GM18502 (cell line): ENCODE measurements at regions not wholly inside any gene's neighbourhood (a gene's known extent, or its start where the extent isn't known, plus 50 kb on each side); places are given as distances from the start of the nearest gene placed in this dataset.
"Not testable (repeated sequence)": the region's sequence is repeated elsewhere in the genome, so short reads cannot be mapped to it uniquely, and the experiment has no call there.

Experiments
- ATAC-seq: cut with Tn5 transposase; IDR thresholded peaks from one replicate; pipeline ENCODE4 v1.9.1; 2021; ENCODE audit warnings: mild to moderate bottlenecking; ENCODE audit not compliant: unreplicated experiment, poor library complexity

GRCh38 chr20:48049641-48050040, 264.4 kb upstream of the SULF2 start:
- ATAC-seq, result no peak

GRCh38 chr20:48049171-48049570, 263.9 kb upstream of the SULF2 start:
- no peak for ATAC-seq

GRCh38 chr20:48047447-48047846, 262.2 kb upstream of the SULF2 start:
- no peak for ATAC-seq

- no peak for ATAC-seq
Measured at GRCh38 chr20:48042628-48043027, 257.3 kb upstream of the SULF2 start.

- no peak for ATAC-seq
Measured at GRCh38 chr20:48041078-48041780, 255.9 kb upstream of the SULF2 start.

GRCh38 chr20:48040491-48040890, 255.2 kb upstream of the SULF2 start:
- no peak for ATAC-seq

GRCh38 chr20:48040051-48040450, 254.8 kb upstream of the SULF2 start:
- no peak for ATAC-seq

GRCh38 chr20:48039514-48039913, 254.2 kb upstream of the SULF2 start:
- ATAC-seq, result no peak

- no peak for ATAC-seq
Measured at GRCh38 chr20:48038713-48039112, 253.4 kb upstream of the SULF2 start.

- ATAC-seq, result not testable (repeated sequence)
Measured at GRCh38 chr20:48037798-48038197, 252.5 kb upstream of the SULF2 start.

- ATAC-seq, result no peak
Measured at GRCh38 chr20:48035961-48036731, 250.9 kb upstream of the SULF2 start.

- no peak for ATAC-seq
Measured at GRCh38 chr20:48034751-48035150, 249.5 kb upstream of the SULF2 start.

GRCh38 chr20:48033005-48033404, 247.7 kb upstream of the SULF2 start:
- not testable (repeated sequence) for ATAC-seq

- no peak for ATAC-seq
Measured at GRCh38 chr20:48031122-48031521, 245.8 kb upstream of the SULF2 start.

- ATAC-seq, result no peak
Measured at GRCh38 chr20:48026981-48027592, 241.8 kb upstream of the SULF2 start.

GRCh38 chr20:48025661-48026060, 240.4 kb upstream of the SULF2 start:
- ATAC-seq, result no peak

- no peak for ATAC-seq
Measured at GRCh38 chr20:48025051-48025515, 239.8 kb upstream of the SULF2 start.

GRCh38 chr20:48024539-48024938, 239.3 kb upstream of the SULF2 start:
- ATAC-seq, result no peak

GRCh38 chr20:48020696-48021095, 235.4 kb upstream of the SULF2 start:
- not testable (repeated sequence) for ATAC-seq

GRCh38 chr20:48019940-48020339, 234.7 kb upstream of the SULF2 start:
- ATAC-seq, result no peak

GRCh38 chr20:48019496-48019895, 234.2 kb upstream of the SULF2 start:
- ATAC-seq, result no peak
